ENCODE measurements at regions not wholly inside any gene's neighbourhood (a gene's known extent, or its start where the extent isn't known, plus 50 kb on each side); places are given as distances from the start of the nearest gene placed in this dataset.

- DNase-seq: no peak
Measured at GRCh38 chr10:31709028-31709427, 219.6 kb downstream of the ARHGAP12 start.

GRCh38 chr10:31708474-31708873 is 220.2 kb downstream of the ARHGAP12 start:
- no peak for DNase-seq

- DNase-seq: no peak
Measured at GRCh38 chr10:31708046-31708445, 220.6 kb downstream of the ARHGAP12 start.

GRCh38 chr10:31707093-31708039 is 221.3 kb downstream of the ARHGAP12 start:
- peak; percentile 17 to 33 for DNase-seq

- DNase-seq: no peak
Measured at GRCh38 chr10:31706464-31707092, 222.1 kb downstream of the ARHGAP12 start.

- no peak for DNase-seq
Measured at GRCh38 chr10:31705136-31705535, 223.5 kb downstream of the ARHGAP12 start.

GRCh38 chr10:31704195-31704594 is 224.4 kb downstream of the ARHGAP12 start:
- DNase-seq: no peak

- no peak for DNase-seq
Measured at GRCh38 chr10:31702954-31703353, 225.7 kb downstream of the ARHGAP12 start.

GRCh38 chr10:31702005-31702404 is 226.6 kb downstream of the ARHGAP12 start:
- no peak for DNase-seq

- DNase-seq: no peak
Measured at GRCh38 chr10:31701546-31701945, 227.1 kb downstream of the ARHGAP12 start.

- no peak for DNase-seq
Measured at GRCh38 chr10:31700181-31700611, 228.4 kb downstream of the ARHGAP12 start.

- no peak for DNase-seq
Measured at GRCh38 chr10:31698181-31698830, 230.3 kb downstream of the ARHGAP12 start.

- DNase-seq: no peak
Measured at GRCh38 chr10:31697271-31698180, 231.1 kb downstream of the ARHGAP12 start.

- DNase-seq: no peak
Measured at GRCh38 chr10:31694929-31695837, 233.4 kb downstream of the ARHGAP12 start.

- no peak for DNase-seq
Measured at GRCh38 chr10:31694126-31694685, 234.4 kb downstream of the ARHGAP12 start.

GRCh38 chr10:31693491-31693890 is 235.1 kb downstream of the ARHGAP12 start:
- DNase-seq: no peak

GRCh38 chr10:31689233-31689632 is 239.4 kb downstream of the ARHGAP12 start:
- no peak for DNase-seq

- DNase-seq: no peak
Measured at GRCh38 chr10:31687663-31688482, 240.8 kb downstream of the ARHGAP12 start.

- no peak for DNase-seq
Measured at GRCh38 chr10:31686599-31686998, 242.0 kb downstream of the ARHGAP12 start.

GRCh38 chr10:31683682-31684081 is 244.9 kb downstream of the ARHGAP12 start:
- DNase-seq: no peak

Measured in activated CD4-positive, alpha-beta T cell treated with anti-CD3 and anti-CD28 coated beads for 4 hours (primary cell).